ENCODE measurements at regions not wholly inside any gene's neighbourhood (a gene's known extent, or its start where the extent isn't known, plus 50 kb on each side); places are given as distances from the start of the nearest gene placed in this dataset.

DNA sequence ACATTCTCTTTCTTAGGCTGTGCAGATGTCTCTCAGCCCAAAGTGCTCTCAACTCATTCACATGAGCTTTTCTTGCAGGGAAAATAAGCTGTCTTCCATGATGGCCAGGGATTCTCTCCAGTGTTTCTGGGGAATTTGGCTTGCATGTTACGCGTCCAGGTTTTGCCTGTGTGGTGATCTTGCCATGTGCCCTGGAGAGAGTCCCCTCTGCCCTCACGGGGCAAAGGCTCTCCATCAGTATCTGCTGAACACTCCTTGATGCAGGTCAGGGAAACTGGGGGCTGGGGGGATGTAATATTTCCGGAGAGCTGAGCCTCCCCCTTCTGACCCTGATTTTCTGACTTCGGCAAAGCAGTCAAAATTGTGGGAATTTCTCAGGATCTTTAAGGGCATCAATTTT, 87.6 kb downstream of the ACKR3 start:
- 91 to 92% methylated on average over 5 of the region's 5 CpGs for WGBS, 2 donors

DNA sequence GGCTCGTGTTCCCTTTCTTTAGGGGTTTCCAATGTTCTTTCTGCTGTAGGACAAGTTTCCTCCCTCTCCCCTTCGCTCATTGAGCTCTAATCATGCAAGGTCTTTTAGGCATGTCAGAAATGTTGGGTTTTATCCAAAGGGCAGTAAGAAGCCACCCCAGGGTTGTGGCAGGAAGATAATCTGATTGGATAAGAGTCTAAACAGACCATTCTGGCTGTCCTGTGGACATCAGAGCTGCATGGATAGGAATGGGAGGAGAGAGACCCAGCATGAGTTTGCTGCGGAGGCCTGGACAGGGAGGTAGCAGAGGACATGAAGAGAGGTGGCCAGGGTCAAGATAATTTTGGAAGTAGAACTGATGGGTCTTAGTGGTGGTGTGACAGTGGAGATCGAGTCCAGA, 88.2 kb downstream of the ACKR3 start:
- Histone ChIP-seq H3K4me1 (peaks cover 0 to 39% (median 35%) of the 10 kb centered on the region in 4 donors), H3K27ac (peak overlapping the region in 1 of 4 donors; percentile 5), H3K4me3 (no peak overlapping the region), H3K27me3 (no peaks in the 10 kb centered on the region), H3K9me3 (no peaks in the 10 kb centered on the region), H3K36me3 (no peaks in the 10 kb centered on the region)
- intact Hi-C loops (cut with DNase I), result loop anchor here (2.0 kb wide), 1 partner anchor 15 kb away; no protein-coding TSS in a partner anchor
- TF ChIP-seq EP300 (IDR thresholded peaks at IDR 0.05), result no peak
- TF ChIP-seq POLR2AphosphoS5 (IDR thresholded peaks at IDR 0.05), result no peak
- TF ChIP-seq POLR2A (IDR thresholded peaks at IDR 0.05), result no peak
- TF ChIP-seq, protein P1, sequence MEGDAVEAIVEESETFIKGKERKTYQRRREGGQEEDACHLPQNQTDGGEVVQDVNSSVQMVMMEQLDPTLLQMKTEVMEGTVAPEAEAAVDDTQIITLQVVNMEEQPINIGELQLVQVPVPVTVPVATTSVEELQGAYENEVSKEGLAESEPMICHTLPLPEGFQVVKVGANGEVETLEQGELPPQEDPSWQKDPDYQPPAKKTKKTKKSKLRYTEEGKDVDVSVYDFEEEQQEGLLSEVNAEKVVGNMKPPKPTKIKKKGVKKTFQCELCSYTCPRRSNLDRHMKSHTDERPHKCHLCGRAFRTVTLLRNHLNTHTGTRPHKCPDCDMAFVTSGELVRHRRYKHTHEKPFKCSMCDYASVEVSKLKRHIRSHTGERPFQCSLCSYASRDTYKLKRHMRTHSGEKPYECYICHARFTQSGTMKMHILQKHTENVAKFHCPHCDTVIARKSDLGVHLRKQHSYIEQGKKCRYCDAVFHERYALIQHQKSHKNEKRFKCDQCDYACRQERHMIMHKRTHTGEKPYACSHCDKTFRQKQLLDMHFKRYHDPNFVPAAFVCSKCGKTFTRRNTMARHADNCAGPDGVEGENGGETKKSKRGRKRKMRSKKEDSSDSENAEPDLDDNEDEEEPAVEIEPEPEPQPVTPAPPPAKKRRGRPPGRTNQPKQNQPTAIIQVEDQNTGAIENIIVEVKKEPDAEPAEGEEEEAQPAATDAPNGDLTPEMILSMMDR (IDR thresholded peaks at IDR 0.05), result no peak
- 67 to 83% methylated on average over 4 of the region's 4 CpGs for WGBS, 2 donors
- no peak for DNase-seq

More for the DNA sequence above, 87.6 kb downstream of the ACKR3 start:
- H3K27me3 ChIP-seq, result no peaks in the 10 kb centered on the region
- H3K4me1 ChIP-seq, result peaks cover 0 to 33% (median 29%) of the 10 kb centered on the region in 4 donors
- no peak for DNase-seq
- intact Hi-C loops (cut with DNase I), result no loop called here
- H3K9me3 ChIP-seq, result no peaks in the 10 kb centered on the region
- H3K4me3 ChIP-seq, result no peak overlapping the region
- no peak overlapping the region for H3K27ac ChIP-seq
- H3K36me3 ChIP-seq, result no peaks in the 10 kb centered on the region
- TF ChIP-seq, protein P1 (IDR thresholded peaks at IDR 0.05), result no peak
- TF ChIP-seq EP300 (IDR thresholded peaks at IDR 0.05), result no peak
- TF ChIP-seq POLR2AphosphoS5 (IDR thresholded peaks at IDR 0.05), result no peak
- TF ChIP-seq POLR2A (IDR thresholded peaks at IDR 0.05), result no peak

DNA sequence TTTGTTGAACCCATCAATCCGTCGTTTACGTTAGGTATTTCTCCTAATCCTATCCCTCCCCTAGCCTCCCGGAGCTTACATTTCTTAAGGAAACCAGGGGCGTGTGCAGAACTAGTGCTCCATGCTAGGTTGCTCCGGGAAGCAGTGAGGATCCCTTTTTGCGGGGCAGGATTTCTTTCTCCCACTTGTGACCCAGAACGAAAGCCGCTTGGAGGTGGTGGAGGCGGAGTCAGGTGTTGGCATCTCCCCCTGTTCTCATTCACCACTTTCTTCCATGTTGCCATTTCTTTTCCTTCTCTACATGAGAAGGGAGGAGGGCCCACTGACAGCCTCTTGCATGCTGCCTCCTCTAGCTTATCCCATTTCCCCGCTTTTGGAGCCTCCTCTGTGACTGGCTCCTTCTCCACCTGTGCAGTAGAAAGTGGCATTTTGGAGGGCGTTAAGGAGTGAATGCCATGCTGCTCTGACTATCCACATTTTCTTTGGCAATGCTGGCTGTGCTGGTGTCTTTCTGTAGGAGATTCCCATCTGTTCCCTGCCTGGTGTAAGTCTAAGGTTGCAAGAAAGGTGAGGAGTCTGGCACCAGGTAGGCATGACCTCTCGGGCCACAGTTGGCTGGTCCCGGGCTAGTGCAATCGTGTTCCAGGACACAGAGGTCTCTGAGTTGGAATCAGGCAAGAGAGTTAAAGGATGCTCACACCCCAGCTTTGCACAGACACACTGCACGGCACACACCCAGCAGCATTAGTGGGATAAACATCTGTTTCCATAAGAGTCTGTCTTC, 89.5 kb downstream of the ACKR3 start:
- intact Hi-C loops (cut with DNase I), result loop anchor here (1.0 to 2.0 kb wide), 2 partner anchors 16 to 73 kb away; no protein-coding TSS in a partner anchor

DNA sequence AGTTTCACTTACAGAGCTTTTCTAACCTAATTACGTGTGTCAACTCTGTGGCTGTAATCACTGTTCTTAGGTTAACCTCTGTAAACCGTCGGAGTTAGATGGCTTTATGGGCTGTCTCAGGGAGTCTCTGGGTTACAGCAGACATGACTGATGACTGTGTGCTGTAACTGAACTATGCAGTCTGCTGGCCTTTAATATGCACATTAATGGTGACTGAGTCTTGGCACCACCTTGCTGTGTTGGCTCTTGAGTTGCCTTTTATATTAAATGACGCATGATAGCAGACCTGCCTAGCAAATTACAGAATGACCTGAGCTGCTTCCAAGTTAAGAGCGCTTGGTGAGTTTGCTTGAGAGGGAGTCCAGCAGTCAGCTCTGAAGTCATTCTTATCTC, 90.1 kb downstream of the ACKR3 start:
- no peak overlapping the region for H3K4me3 ChIP-seq
- TF ChIP-seq, protein P1 (IDR thresholded peaks at IDR 0.05), result no peak
- peak; percentile 80 to 97 (median 90) for TF ChIP-seq POLR2AphosphoS5 (IDR thresholded peaks at IDR 0.05)
- TF ChIP-seq POLR2A (IDR thresholded peaks at IDR 0.05), result no peak
- TF ChIP-seq EP300 (IDR thresholded peaks at IDR 0.05), result peak; percentile 71 to 98 (median 88)
- H3K27ac ChIP-seq, result peak overlapping the region in 3 of 4 donors; percentile 29 to 82 (median 60)
- no peaks in the 10 kb centered on the region for H3K9me3 ChIP-seq
- peaks cover 0 to 53% (median 49%) of the 10 kb centered on the region in 4 donors for H3K4me1 ChIP-seq
- H3K27me3 ChIP-seq, result no peaks in the 10 kb centered on the region
- H3K36me3 ChIP-seq, result no peaks in the 10 kb centered on the region
- intact Hi-C loops (cut with DNase I), result loop anchor here (1.0 to 5.0 kb wide), 3 partner anchors 17 to 92 kb away; partner anchors contain the start of gene ACKR3
- DNase-seq, result peak; percentile 88
- WGBS, 2 donors, result 45 to 60% methylated on average over 5 of the region's 5 CpGs

More for the DNA sequence above, 89.5 kb downstream of the ACKR3 start:
- WGBS, 2 donors, result 80 to 87% methylated on average over 16 of the region's 16 CpGs
- Histone ChIP-seq H3K4me3 (no peak overlapping the region), H3K27ac (peak overlapping the region in 2 of 4 donors; percentile 54 to 82), H3K36me3 (no peaks in the 10 kb centered on the region), H3K27me3 (no peaks in the 10 kb centered on the region), H3K9me3 (no peaks in the 10 kb centered on the region), H3K4me1 (peaks cover 0 to 53% (median 48%) of the 10 kb centered on the region in 4 donors)
- DNase-seq, result no peak
- TF ChIP-seq POLR2AphosphoS5 (IDR thresholded peaks at IDR 0.05), result no peak
- no peak for TF ChIP-seq EP300 (IDR thresholded peaks at IDR 0.05)
- no peak for TF ChIP-seq POLR2A (IDR thresholded peaks at IDR 0.05)
- TF ChIP-seq, protein P1 (IDR thresholded peaks at IDR 0.05), result no peak
